Heart left ventricle (tissue), 13 donors: ENCODE measurements at regions not wholly inside any gene's neighbourhood (a gene's known extent, or its start where the extent isn't known, plus 50 kb on each side); places are given as distances from the start of the nearest gene placed in this dataset.

Experiments
- POLR2A ChIP-seq, 2 donors: fragments of 450-650 bp; IDR thresholded peaks; one replicate each; pipeline ENCODE4 v1.6.1; 2017; ENCODE audit warnings: antibody characterized with exemption in 2 of 2, mild to moderate bottlenecking in 2 of 2, moderate library complexity in 2 of 2
- TF ChIP-seq, protein P1 (sequence below), 12 donors: fragments of 200-600 bp; sonication (generic) in 4 of 12; IDR thresholded peaks; one replicate each; pipeline versions ENCODE4 v1.5.0 to v1.8.0; 2018 to 2022; ENCODE audit warnings: antibody characterized with exemption in 12 of 12, mild to moderate bottlenecking in 5 of 12
- donor health status: ischemic (EF 13 %, LVEDD 7.1; RV severe dilation, severe dysfunction).
- donor health status: DM: no; HTN: yes; CAD: no.
- donor health status: DM: no; HTN: no; CAD: no.
- donor health status: ischemic (EF 25% LVEDD 6.9; RV normal size, moderate dysfunction).
- donor health status: ischemic (EF 25% LVEDD 5.7; RV mildly dilated, moderate dysfunction).
- donor health status: ischemic (EF 35%, LVEDD 5.7; RV mildly dilated, moderate dysfunction).
- donor health status: nonischemic (EF 11% LVEDD 7.7; RV severe dilation, severe dysfunction).
- donor health status: DM: yes; HTN: yes; CAD: no.
- donor health status: PGD.
- donor health status: ischemic (EF 29% LVEDD 5.4; RV normal size, mild dysfunction).
- donor health status: nonischemic (EF 23%, LVEDD 6.1; RV moderate dilation, normal function).

- TF ChIP-seq POLR2A (IDR thresholded peaks at IDR 0.05) = no peak
- TF ChIP-seq, protein P1, sequence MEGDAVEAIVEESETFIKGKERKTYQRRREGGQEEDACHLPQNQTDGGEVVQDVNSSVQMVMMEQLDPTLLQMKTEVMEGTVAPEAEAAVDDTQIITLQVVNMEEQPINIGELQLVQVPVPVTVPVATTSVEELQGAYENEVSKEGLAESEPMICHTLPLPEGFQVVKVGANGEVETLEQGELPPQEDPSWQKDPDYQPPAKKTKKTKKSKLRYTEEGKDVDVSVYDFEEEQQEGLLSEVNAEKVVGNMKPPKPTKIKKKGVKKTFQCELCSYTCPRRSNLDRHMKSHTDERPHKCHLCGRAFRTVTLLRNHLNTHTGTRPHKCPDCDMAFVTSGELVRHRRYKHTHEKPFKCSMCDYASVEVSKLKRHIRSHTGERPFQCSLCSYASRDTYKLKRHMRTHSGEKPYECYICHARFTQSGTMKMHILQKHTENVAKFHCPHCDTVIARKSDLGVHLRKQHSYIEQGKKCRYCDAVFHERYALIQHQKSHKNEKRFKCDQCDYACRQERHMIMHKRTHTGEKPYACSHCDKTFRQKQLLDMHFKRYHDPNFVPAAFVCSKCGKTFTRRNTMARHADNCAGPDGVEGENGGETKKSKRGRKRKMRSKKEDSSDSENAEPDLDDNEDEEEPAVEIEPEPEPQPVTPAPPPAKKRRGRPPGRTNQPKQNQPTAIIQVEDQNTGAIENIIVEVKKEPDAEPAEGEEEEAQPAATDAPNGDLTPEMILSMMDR (IDR thresholded peaks at IDR 0.05) = no peak
Measured at GRCh38 chr2:146321175-146321574, 1523.7 kb upstream of the ACVR2A start.
